CD8-positive, alpha-beta memory T cell (primary cell): ENCODE measurements at regions not wholly inside any gene's neighbourhood (a gene's known extent, or its start where the extent isn't known, plus 50 kb on each side); places are given as distances from the start of the nearest gene placed in this dataset.

ENCODE experiments used
- CTCF ChIA-PET: fragments of 350-600 bp; sonication (Branson Sonifier 250); formaldehyde crosslinking; loops from one replicate; lab custom pipeline; 2021; ENCODE audit warnings: antibody characterized with exemption; lab: Charles Lee
- POLR2A ChIA-PET: fragments of 350-600 bp; sonication (Branson Sonifier 250); formaldehyde crosslinking; loops from one replicate; lab custom pipeline; 2021; ENCODE audit warnings: antibody characterized with exemption; lab: Charles Lee
- DNase-seq, 5 donors: peaks; one replicate each; pipeline versions ENCODE4 v3.0.0 to v3.0.0-alpha.2; 2020 to 2022; ENCODE audit warnings: mixed read lengths in 1 of 5
- H3K27ac ChIP-seq: one replicate; pipeline ENCODE4 v1.7.0; 2013; ENCODE audit warnings: low read depth, mild to moderate bottlenecking, low read length, moderate library complexity
- H3K27me3 ChIP-seq: 2 replicates; pipeline ENCODE4 v1.7.0; 2013; ENCODE audit warnings: low read length, mild to moderate bottlenecking; ENCODE audit not compliant: insufficient read depth, poor library complexity, severe bottlenecking
- H3K36me3 ChIP-seq: 2 replicates; pipeline ENCODE4 v1.7.0; 2013; ENCODE audit warnings: mild to moderate bottlenecking, low read length, moderate library complexity; ENCODE audit not compliant: insufficient read depth
- H3K4me1 ChIP-seq: 2 replicates; pipeline ENCODE4 v1.7.0; 2013; ENCODE audit warnings: mild to moderate bottlenecking, low read length, moderate library complexity; ENCODE audit not compliant: insufficient read depth
- H3K4me3 ChIP-seq: 2 replicates; pipeline ENCODE4 v1.7.0; 2013; ENCODE audit warnings: mild to moderate bottlenecking, low read length
- H3K9me3 ChIP-seq: 2 replicates; pipeline ENCODE4 v1.7.0; 2013; ENCODE audit warnings: mild to moderate bottlenecking, low read length
- H3K27ac Mint-ChIP-seq, 8 donors: one replicate each; pipeline ENCODE4 v1.8.0; 2020 to 2021; ENCODE audit warnings: mixed read lengths in 8 of 8, mild to moderate bottlenecking in 6 of 8, inconsistent platforms in 3 of 8, moderate library complexity in 3 of 8
- H3K27me3 Mint-ChIP-seq, 2 donors: one replicate each; pipeline ENCODE4 v1.8.0; 2020 to 2021; ENCODE audit warnings: mixed read lengths in 2 of 2, mild to moderate bottlenecking in 1 of 2, moderate library complexity in 1 of 2
- H3K36me3 Mint-ChIP-seq, 3 donors: one replicate each; pipeline ENCODE4 v1.8.0; 2020 to 2021; ENCODE audit warnings: mixed read lengths in 3 of 3, inconsistent platforms in 1 of 3, mild to moderate bottlenecking in 1 of 3
- H3K4me1 Mint-ChIP-seq, 3 donors: one replicate each; pipeline ENCODE4 v1.8.0; 2020 to 2021; ENCODE audit warnings: mixed read lengths in 3 of 3, inconsistent platforms in 1 of 3, mild to moderate bottlenecking in 1 of 3
- H3K4me3 Mint-ChIP-seq, 7 donors: one replicate each; pipeline ENCODE4 v1.8.0; 2020 to 2021; ENCODE audit warnings: mixed read lengths in 7 of 7, mild to moderate bottlenecking in 6 of 7, moderate library complexity in 4 of 7, inconsistent platforms in 2 of 7
- H3K9me3 Mint-ChIP-seq, 5 donors: one replicate each; pipeline ENCODE4 v1.8.0; 2020 to 2022; ENCODE audit warnings: mixed read lengths in 5 of 5, mild to moderate bottlenecking in 3 of 5, moderate library complexity in 2 of 5, inconsistent platforms in 1 of 5

DNA sequence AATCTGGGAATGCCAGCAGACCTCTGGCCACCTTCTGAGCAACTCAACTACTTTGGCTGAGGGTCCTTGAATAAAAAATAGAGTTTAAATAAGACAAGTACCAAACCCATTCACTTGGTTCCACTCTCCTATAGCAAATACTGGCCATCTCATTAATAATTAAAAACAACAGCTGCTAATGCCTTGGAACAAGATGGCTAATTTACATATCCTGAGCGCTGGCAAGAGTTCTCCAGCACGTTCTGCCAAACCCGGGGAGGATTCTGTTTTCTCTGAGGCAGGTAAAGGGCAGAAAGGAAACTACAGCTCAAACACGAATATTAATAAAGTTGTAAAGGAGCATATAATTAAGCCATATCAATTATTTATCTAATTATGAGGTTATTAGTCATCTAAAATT lies 1123.7 kb downstream of the TDRD15 start:
- Mint-ChIP-seq H3K9me3 (peaks cover 0 to 22% (median 12%) of the 10 kb centered on the region in 5 donors), H3K36me3 (no peaks in the 10 kb centered on the region), H3K27me3 (no peaks in the 10 kb centered on the region), H3K27ac (no peak overlapping the region), H3K4me3 (no peak overlapping the region), H3K4me1 (no peaks in the 10 kb centered on the region)
- no peaks in the 10 kb centered on the region for H3K27me3 ChIP-seq
- no peak overlapping the region for H3K27ac ChIP-seq
- H3K36me3 ChIP-seq, result no peaks in the 10 kb centered on the region
- no peaks in the 10 kb centered on the region for H3K4me1 ChIP-seq
- CTCF ChIA-PET, result no interaction called here
- H3K9me3 ChIP-seq, result no peaks in the 10 kb centered on the region
- POLR2A ChIA-PET, result no interaction called here
- H3K4me3 ChIP-seq, result no peak overlapping the region
- DNase-seq, result no peak

DNA sequence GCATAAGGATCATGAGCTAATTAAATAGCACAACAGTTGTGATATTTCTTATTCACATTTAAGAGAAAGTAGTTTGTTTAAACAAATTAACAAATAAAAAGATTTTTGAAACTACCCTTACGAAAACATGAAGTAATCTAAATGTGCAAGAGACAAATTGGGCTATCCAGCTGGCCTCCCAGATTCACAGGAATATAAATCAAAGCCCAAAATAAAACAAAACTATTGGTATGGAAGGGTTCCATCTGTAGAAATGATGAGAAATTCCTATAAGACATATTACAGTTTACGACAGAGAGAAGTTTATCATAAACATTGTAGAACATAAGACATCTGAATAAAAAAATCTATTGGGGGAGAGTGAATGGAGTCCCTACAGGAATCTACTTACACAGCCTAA lies 1125.1 kb downstream of the TDRD15 start:
- Histone ChIP-seq H3K4me1 (no peaks in the 10 kb centered on the region), H3K36me3 (no peaks in the 10 kb centered on the region), H3K4me3 (no peak overlapping the region), H3K27ac (no peak overlapping the region), H3K27me3 (no peaks in the 10 kb centered on the region), H3K9me3 (no peaks in the 10 kb centered on the region)
- no peak overlapping the region for H3K4me3 Mint-ChIP-seq
- no peaks in the 10 kb centered on the region for H3K36me3 Mint-ChIP-seq
- CTCF ChIA-PET, result no interaction called here
- no peak overlapping the region for H3K27ac Mint-ChIP-seq
- H3K4me1 Mint-ChIP-seq, result no peaks in the 10 kb centered on the region
- no peak for DNase-seq
- POLR2A ChIA-PET, result no interaction called here
- H3K27me3 Mint-ChIP-seq, result no peaks in the 10 kb centered on the region
- peaks cover 0 to 27% (median 9%) of the 10 kb centered on the region in 5 donors for H3K9me3 Mint-ChIP-seq

DNA sequence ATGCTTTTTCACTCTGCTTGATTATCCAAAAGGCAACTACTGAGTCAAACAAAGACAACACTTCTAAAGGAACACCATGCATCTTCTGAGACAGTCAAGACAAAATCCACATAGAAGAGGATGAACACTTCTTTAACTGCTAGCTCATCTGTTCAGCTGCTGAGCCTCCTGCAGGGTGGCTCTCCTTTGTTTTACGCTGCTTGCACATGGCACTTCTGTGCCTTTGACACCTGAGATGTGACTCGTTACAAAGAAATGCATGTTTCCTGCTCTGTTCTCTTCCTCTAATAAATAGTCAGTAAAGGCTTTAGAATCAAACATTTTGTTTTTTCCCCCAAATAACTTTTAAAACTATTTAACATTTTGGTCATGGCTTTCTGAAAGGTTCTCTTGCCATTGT lies 1129.4 kb downstream of the TDRD15 start:
- Mint-ChIP-seq H3K36me3 (no peaks in the 10 kb centered on the region), H3K9me3 (peaks cover 2 to 43% (median 18%) of the 10 kb centered on the region in 5 donors), H3K4me1 (no peaks in the 10 kb centered on the region), H3K27ac (no peak overlapping the region), H3K27me3 (no peaks in the 10 kb centered on the region), H3K4me3 (no peak overlapping the region)
- CTCF ChIA-PET, result no interaction called here
- Histone ChIP-seq H3K4me1 (no peaks in the 10 kb centered on the region), H3K4me3 (no peak overlapping the region), H3K27me3 (no peaks in the 10 kb centered on the region), H3K36me3 (no peaks in the 10 kb centered on the region), H3K27ac (no peak overlapping the region), H3K9me3 (no peaks in the 10 kb centered on the region)
- POLR2A ChIA-PET, result no interaction called here
- no peak for DNase-seq

DNA sequence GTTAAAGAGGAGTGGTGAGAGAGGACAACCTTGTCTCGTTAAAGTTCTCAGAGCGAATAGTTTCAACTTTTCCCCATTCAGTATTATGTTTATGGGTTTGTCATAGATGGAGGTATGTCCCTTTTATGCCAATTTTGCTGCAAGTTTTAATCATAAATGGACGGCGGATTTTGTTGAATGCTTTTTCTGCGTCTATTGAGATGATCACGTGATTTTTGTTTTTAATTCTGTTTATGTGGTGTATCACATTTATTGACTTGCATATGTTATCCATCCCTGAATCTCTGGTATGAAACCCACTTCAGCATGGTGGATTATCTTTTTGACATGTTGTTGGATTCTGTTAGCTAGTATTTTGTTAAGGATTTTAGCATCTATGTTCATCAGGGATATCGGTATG lies 1123.8 kb upstream of the KLHL29 start:
- no peak for DNase-seq
- Mint-ChIP-seq H3K27me3 (no peaks in the 10 kb centered on the region), H3K36me3 (no peaks in the 10 kb centered on the region), H3K9me3 (peaks cover 5 to 56% (median 12%) of the 10 kb centered on the region in 5 donors), H3K4me1 (no peaks in the 10 kb centered on the region), H3K27ac (no peak overlapping the region), H3K4me3 (no peak overlapping the region)
- Histone ChIP-seq H3K27ac (no peak overlapping the region), H3K36me3 (no peaks in the 10 kb centered on the region), H3K4me1 (no peaks in the 10 kb centered on the region), H3K27me3 (no peaks in the 10 kb centered on the region), H3K4me3 (no peak overlapping the region), H3K9me3 (no peaks in the 10 kb centered on the region)
- ChIA-PET POLR2A (no interaction called here), CTCF (no interaction called here)

DNA sequence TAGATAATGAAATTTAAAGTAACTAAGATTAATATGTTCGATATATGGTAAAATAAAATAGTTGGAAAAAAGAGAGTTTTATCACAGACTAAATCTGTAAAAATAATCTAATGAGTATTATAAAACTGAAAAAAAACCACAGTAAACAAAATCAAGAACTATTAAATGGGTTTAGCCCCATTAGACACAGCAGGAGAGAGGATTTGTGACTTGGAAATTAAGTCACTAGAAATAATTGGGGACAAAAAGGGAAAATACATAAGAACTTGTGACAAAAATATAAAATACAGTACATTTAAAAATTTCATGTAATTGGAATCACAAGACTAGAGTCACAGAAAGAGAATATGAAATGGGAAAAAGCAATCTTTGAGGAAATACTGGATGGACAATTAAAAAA lies 1114.6 kb upstream of the KLHL29 start:
- Histone ChIP-seq H3K36me3 (no peaks in the 10 kb centered on the region), H3K27me3 (no peaks in the 10 kb centered on the region), H3K27ac (no peak overlapping the region), H3K4me3 (no peak overlapping the region), H3K4me1 (no peaks in the 10 kb centered on the region), H3K9me3 (no peaks in the 10 kb centered on the region)
- Mint-ChIP-seq H3K36me3 (no peaks in the 10 kb centered on the region), H3K9me3 (peaks cover 0 to 37% (median 12%) of the 10 kb centered on the region in 5 donors), H3K4me1 (no peaks in the 10 kb centered on the region), H3K27me3 (no peaks in the 10 kb centered on the region), H3K27ac (no peak overlapping the region), H3K4me3 (no peak overlapping the region)
- ChIA-PET POLR2A (no interaction called here), CTCF (no interaction called here)
- no peak for DNase-seq

DNA sequence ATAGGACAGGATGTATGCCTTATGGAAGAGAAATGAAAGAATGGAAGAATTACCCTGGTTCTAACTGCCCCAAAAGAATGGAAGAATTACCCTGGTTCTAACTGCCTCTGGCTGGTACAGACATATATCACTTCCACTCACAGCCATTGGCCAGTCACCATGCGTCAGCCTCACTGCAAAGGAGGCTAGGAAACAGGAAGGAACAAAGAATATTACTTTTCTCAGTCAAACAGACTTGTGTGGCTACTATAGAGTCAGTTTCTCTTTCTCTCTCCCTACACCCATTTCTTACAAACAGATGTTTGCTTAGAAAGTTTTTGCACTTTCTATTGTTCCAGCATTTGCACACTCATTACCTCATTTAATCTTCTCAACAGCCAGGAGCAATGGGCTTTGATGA lies 1111.1 kb upstream of the KLHL29 start:
- ChIA-PET POLR2A (no interaction called here), CTCF (no interaction called here)
- H3K27ac Mint-ChIP-seq, result no peak overlapping the region
- Histone ChIP-seq H3K9me3 (no peaks in the 10 kb centered on the region), H3K36me3 (no peaks in the 10 kb centered on the region), H3K27me3 (no peaks in the 10 kb centered on the region), H3K27ac (no peak overlapping the region), H3K4me3 (no peak overlapping the region), H3K4me1 (no peaks in the 10 kb centered on the region)
- no peaks in the 10 kb centered on the region for H3K36me3 Mint-ChIP-seq
- peaks cover 0 to 27% (median 14%) of the 10 kb centered on the region in 5 donors for H3K9me3 Mint-ChIP-seq
- DNase-seq, result no peak
- no peak overlapping the region for H3K4me3 Mint-ChIP-seq
- no peaks in the 10 kb centered on the region for H3K4me1 Mint-ChIP-seq
- no peaks in the 10 kb centered on the region for H3K27me3 Mint-ChIP-seq

DNA sequence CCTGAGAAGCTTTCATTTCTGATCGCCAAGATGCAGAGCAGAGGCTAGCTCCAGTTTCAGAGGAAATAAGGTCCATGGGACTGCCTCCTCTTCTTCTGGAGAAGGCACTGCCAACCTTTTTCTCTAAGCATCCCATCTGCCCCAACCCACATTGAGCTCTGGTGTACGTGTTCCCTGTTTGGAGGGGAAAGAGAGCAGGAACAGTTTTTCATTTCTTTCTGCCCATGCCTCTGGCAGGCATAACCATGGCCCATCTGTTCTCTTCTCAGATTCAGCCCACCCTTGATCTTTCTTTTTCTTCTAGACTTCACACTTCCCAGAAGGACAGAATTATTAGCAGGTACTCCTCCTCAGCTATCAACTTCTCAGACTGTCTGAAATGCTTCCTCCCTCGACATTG lies 1110.3 kb upstream of the KLHL29 start:
- no peaks in the 10 kb centered on the region for H3K27me3 Mint-ChIP-seq
- CTCF ChIA-PET, result no interaction called here

DNA sequence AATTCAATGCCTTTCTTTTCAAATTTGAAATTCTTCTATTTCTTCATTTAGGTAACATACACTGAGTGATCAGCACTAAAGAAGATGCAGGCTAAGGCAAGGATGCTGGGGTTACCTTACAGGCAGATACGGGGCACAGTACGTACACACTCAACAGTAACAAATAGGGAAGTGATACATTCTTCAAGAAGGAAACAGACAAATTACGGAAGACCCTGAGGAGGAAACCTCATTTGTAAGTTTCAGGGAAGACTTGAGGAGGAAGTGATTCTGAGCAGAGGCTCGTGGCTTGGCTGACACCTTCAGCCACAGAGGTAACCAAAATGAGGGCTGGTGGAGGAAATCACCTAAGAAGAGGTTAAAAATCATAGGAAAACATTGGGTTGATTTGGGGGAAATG lies 1108.3 kb upstream of the KLHL29 start:
- no peak overlapping the region for H3K4me3 Mint-ChIP-seq

More for the DNA sequence above, 1110.3 kb upstream of the KLHL29 start:
- DNase-seq, result no peak
- H3K9me3 Mint-ChIP-seq, result peaks cover 0 to 25% (median 14%) of the 10 kb centered on the region in 5 donors
- Histone ChIP-seq H3K9me3 (no peaks in the 10 kb centered on the region), H3K4me1 (no peaks in the 10 kb centered on the region), H3K36me3 (no peaks in the 10 kb centered on the region), H3K27me3 (no peaks in the 10 kb centered on the region), H3K4me3 (no peak overlapping the region), H3K27ac (no peak overlapping the region)
- POLR2A ChIA-PET, result no interaction called here
- no peaks in the 10 kb centered on the region for H3K36me3 Mint-ChIP-seq
- no peak overlapping the region for H3K27ac Mint-ChIP-seq
- H3K4me3 Mint-ChIP-seq, result no peak overlapping the region
- no peaks in the 10 kb centered on the region for H3K4me1 Mint-ChIP-seq

DNA sequence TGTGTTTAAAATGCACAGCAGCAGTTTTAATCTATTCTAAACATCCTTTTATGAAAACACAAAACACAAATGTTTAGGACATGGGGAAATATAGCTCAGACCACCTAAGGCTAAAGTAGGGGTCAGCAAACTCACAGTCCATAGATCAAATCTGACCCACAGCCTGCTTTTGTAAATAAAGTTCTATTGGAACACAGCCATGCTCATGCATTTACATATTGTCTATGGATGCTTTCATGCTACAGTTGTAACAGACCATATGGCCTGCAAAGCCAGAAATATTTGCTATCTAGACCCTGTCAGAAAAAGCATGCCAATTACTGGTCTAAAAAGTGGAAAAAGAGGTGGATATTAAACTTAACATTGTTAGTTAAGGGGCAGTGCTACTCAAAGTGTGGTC lies 1105.4 kb upstream of the KLHL29 start:
- ChIA-PET CTCF (interaction anchor here (0.8 kb wide), 1 partner anchor 11 kb away, joined by 3 read pairs; no protein-coding TSS in a partner anchor), POLR2A (no interaction called here)
- no peaks in the 10 kb centered on the region for H3K36me3 ChIP-seq
- H3K4me3 ChIP-seq, result no peak overlapping the region
- Mint-ChIP-seq H3K36me3 (peaks cover 0 to 3% (median 0%) of the 10 kb centered on the region in 3 donors), H3K27ac (no peak overlapping the region), H3K4me1 (no peaks in the 10 kb centered on the region), H3K9me3 (peaks cover 0 to 9% (median 7%) of the 10 kb centered on the region in 5 donors), H3K27me3 (no peaks in the 10 kb centered on the region), H3K4me3 (no peak overlapping the region)
- no peaks in the 10 kb centered on the region for H3K27me3 ChIP-seq
- DNase-seq, result no peak
- no peaks in the 10 kb centered on the region for H3K9me3 ChIP-seq
- no peaks in the 10 kb centered on the region for H3K4me1 ChIP-seq
- H3K27ac ChIP-seq, result no peak overlapping the region

More for the DNA sequence above, 1108.3 kb upstream of the KLHL29 start:
- Histone ChIP-seq H3K4me3 (no peak overlapping the region), H3K36me3 (no peaks in the 10 kb centered on the region), H3K27me3 (no peaks in the 10 kb centered on the region), H3K27ac (no peak overlapping the region), H3K4me1 (no peaks in the 10 kb centered on the region), H3K9me3 (no peaks in the 10 kb centered on the region)
- Mint-ChIP-seq H3K36me3 (no peaks in the 10 kb centered on the region), H3K4me1 (no peaks in the 10 kb centered on the region), H3K9me3 (peaks cover 0 to 16% (median 11%) of the 10 kb centered on the region in 5 donors), H3K27me3 (no peaks in the 10 kb centered on the region), H3K27ac (no peak overlapping the region)
- ChIA-PET POLR2A (no interaction called here), CTCF (no interaction called here)
- no peak for DNase-seq
